ENCODE measurements at regions not wholly inside any gene's neighbourhood (a gene's known extent, or its start where the extent isn't known, plus 50 kb on each side); places are given as distances from the start of the nearest gene placed in this dataset.

DNA sequence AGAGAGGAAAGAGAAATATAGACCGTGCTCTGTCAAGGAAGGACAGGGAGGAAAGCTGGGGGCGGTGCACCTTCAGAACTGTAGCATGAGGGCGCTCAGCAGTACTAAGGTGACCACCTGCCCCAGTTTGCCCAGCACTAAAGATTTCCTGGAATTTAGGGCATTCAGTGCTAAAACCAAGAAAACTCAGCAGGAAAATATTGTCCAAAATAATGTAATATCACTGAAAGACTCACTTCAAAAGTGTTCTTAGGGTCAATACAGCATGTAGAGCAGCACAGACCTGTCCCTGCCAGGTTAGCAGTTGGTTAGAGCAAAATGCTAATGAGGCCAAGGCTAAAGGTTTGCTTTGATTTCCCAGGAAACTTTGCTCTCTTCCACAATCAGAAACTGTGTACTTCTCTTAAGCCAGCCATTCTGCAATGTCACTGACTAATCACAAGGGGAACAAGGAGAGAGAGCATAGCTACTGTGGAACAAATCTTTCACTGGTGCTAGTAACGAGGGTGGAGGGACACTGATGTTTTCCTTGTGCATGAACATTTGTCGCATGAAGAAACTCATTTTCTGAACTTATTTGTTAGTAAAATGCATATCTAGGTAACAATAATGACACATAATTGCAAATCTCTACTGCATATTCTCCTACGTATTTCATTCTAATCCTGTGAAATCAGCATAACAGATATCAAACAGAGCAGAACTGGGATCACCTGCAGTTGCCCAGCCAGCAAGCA is 53.0 kb upstream of the GRAMD2B start (continued):
- TF ChIP-seq ZSCAN29 (CRISPR knock-in tag; conservative IDR thresholded peaks at IDR 0.05) (0 out of 2 replicates have a peak, but pooled peaks have one; percentile 30), FOXK1 (CRISPR knock-in tag; IDR thresholded peaks at IDR 0.05; ENCODE audit: borderline replicate concordance, low read depth) (no peak), MIER3 (CRISPR knock-in tag; IDR thresholded peaks at IDR 0.05; ENCODE audit: borderline replicate concordance) (0 out of 2 replicates have a peak, but pooled peaks have one; percentile 15), ZFYVE20 (CRISPR knock-in tag; IDR thresholded peaks at IDR 0.05; ENCODE audit: borderline replicate concordance, low read depth) (no peak), HES4 (CRISPR knock-in tag; IDR thresholded peaks at IDR 0.05; ENCODE audit: borderline replicate concordance) (no peak), ZNF205 (CRISPR knock-in tag; IDR thresholded peaks at IDR 0.05) (0 out of 2 replicates have a peak, but pooled peaks have one; percentile 39), PPARG (CRISPR knock-in tag; conservative IDR thresholded peaks at IDR 0.05) (0 out of 2 replicates have a peak, but pooled peaks have one; percentile 25), ZNF317 (CRISPR knock-in tag; IDR thresholded peaks at IDR 0.05) (no peak), U2AF2 (IDR thresholded peaks at IDR 0.05; ENCODE audit: low read depth, low read length) (no peak), SAP130 (CRISPR knock-in tag; IDR thresholded peaks at IDR 0.05; ENCODE audit: low read depth) (peak; percentile 75), NRL (CRISPR knock-in tag; IDR thresholded peaks at IDR 0.05; ENCODE audit: borderline replicate concordance) (no peak), MIER2 (CRISPR knock-in tag; IDR thresholded peaks at IDR 0.05) (no peak), ZNF224 (CRISPR knock-in tag; IDR thresholded peaks at IDR 0.05) (no peak), KLF11 (CRISPR knock-in tag; IDR thresholded peaks at IDR 0.05) (no peak), KDM6A (CRISPR knock-in tag; IDR thresholded peaks at IDR 0.05; ENCODE audit: low read depth) (0 out of 2 replicates have a peak, but pooled peaks have one; percentile 42), TBP (CRISPR knock-in tag; IDR thresholded peaks at IDR 0.05) (no peak), ZNF768 (CRISPR knock-in tag; IDR thresholded peaks at IDR 0.05) (no peak), TBX2 (CRISPR knock-in tag; IDR thresholded peaks at IDR 0.05; ENCODE audit: borderline replicate concordance) (peak; percentile 42; the same call in 1 of the 2 replicates), TBL1XR1 (IDR thresholded peaks at IDR 0.05; ENCODE audit: borderline replicate concordance, low read length, partially characterized antibody) (no peak), RBM22 (optimal IDR thresholded peaks at IDR 0.05; ENCODE audit: low read length) (no peak), CREB1 (IDR thresholded peaks at IDR 0.05) (no peak), CREB1 (CRISPR knock-in tag; IDR thresholded peaks at IDR 0.05) (peak; percentile 22; the same call in 1 of the 2 replicates), FOXA3 (CRISPR knock-in tag; IDR thresholded peaks at IDR 0.05) (peak; percentile 47; the same call in 1 of the 2 replicates)
- TF ChIP-seq, protein P1, sequence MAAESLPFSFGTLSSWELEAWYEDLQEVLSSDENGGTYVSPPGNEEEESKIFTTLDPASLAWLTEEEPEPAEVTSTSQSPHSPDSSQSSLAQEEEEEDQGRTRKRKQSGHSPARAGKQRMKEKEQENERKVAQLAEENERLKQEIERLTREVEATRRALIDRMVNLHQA (CRISPR knock-in tag; IDR thresholded peaks at IDR 0.05): no peak
- TF ChIP-seq, protein P2, sequence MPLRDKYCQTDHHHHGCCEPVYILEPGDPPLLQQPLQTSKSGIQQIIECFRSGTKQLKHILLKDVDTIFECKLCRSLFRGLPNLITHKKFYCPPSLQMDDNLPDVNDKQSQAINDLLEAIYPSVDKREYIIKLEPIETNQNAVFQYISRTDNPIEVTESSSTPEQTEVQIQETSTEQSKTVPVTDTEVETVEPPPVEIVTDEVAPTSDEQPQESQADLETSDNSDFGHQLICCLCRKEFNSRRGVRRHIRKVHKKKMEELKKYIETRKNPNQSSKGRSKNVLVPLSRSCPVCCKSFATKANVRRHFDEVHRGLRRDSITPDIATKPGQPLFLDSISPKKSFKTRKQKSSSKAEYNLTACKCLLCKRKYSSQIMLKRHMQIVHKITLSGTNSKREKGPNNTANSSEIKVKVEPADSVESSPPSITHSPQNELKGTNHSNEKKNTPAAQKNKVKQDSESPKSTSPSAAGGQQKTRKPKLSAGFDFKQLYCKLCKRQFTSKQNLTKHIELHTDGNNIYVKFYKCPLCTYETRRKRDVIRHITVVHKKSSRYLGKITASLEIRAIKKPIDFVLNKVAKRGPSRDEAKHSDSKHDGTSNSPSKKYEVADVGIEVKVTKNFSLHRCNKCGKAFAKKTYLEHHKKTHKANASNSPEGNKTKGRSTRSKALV (CRISPR knock-in tag; IDR thresholded peaks at IDR 0.05): no peak
- TF ChIP-seq, protein P3, sequence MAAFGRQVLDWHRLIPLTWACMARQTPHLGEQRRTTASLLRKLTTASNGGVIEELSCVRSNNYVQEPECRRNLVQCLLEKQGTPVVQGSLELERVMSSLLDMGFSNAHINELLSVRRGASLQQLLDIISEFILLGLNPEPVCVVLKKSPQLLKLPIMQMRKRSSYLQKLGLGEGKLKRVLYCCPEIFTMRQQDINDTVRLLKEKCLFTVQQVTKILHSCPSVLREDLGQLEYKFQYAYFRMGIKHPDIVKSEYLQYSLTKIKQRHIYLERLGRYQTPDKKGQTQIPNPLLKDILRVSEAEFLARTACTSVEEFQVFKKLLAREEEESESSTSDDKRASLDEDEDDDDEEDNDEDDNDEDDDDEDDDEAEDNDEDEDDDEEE (CRISPR knock-in tag; IDR thresholded peaks at IDR 0.05): no peak
- TF ChIP-seq, protein P4, sequence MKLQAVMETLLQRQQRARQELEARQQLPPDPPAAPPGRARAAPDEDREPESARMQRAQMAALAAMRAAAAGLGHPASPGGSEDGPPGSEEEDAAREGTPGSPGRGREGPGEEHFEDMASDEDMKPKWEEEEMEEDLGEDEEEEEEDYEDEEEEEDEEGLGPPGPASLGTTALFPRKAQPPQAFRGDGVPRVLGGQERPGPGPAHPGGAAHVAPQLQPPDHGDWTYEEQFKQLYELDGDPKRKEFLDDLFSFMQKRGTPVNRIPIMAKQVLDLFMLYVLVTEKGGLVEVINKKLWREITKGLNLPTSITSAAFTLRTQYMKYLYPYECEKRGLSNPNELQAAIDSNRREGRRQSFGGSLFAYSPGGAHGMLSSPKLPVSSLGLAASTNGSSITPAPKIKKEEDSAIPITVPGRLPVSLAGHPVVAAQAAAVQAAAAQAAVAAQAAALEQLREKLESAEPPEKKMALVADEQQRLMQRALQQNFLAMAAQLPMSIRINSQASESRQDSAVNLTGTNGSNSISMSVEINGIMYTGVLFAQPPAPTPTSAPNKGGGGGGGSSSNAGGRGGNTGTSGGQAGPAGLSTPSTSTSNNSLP (IDR thresholded peaks at IDR 0.05; ENCODE audit: low read depth, low read length): peak; percentile 66; the same call in 1 of the 2 replicates

All from HepG2 (cell line).